DOHH2 (cell line): ENCODE measurements at regions not wholly inside any gene's neighbourhood (a gene's known extent, or its start where the extent isn't known, plus 50 kb on each side); places are given as distances from the start of the nearest gene placed in this dataset.

Experiments
- H3F3A ChIP-seq: fragments of 200-600 bp; sonication (generic), shearing (Covaris generic); 2 replicates; pipeline ENCODE4 v1.6.0; 2016; ENCODE audit warnings: antibody characterized with exemption, mild to moderate bottlenecking; ENCODE audit not compliant: control insufficient read depth, insufficient read depth
- H3K27ac ChIP-seq: fragments of 200-600 bp; sonication (generic); 2 replicates; pipeline ENCODE4 v1.5.1; 2014; ENCODE audit warnings: low read depth, mild to moderate bottlenecking, low read length, moderate library complexity
- H3K27me3 ChIP-seq: fragments of 200-600 bp; sonication (generic); 2 replicates; pipeline ENCODE4 v1.6.1; 2014; ENCODE audit warnings: mild to moderate bottlenecking, low read length, mixed read lengths; ENCODE audit not compliant: control insufficient read depth
- H3K36me3 ChIP-seq: fragments of 200-600 bp; sonication (generic); 2 replicates; pipeline ENCODE4 v1.6.1; 2014; ENCODE audit warnings: mild to moderate bottlenecking, low read length, moderate library complexity, mixed read lengths; ENCODE audit not compliant: control insufficient read depth
- H3K4me1 ChIP-seq: fragments of 200-600 bp; sonication (generic); 2 replicates; pipeline ENCODE4 v1.6.1; 2014; ENCODE audit warnings: mild to moderate bottlenecking, low read length, mixed read lengths; ENCODE audit not compliant: control insufficient read depth
- H3K4me2 ChIP-seq: fragments of 200-600 bp; sonication (generic); 2 replicates; pipeline ENCODE4 v1.6.0; 2014; ENCODE audit warnings: mild to moderate bottlenecking, low read length, moderate library complexity
- H3K4me3 ChIP-seq: fragments of 200-600 bp; sonication (generic); 2 replicates; pipeline ENCODE4 v1.5.1; 2014; ENCODE audit warnings: mild to moderate bottlenecking, low read length, mixed read lengths
- H3K79me2 ChIP-seq: fragments of 200-600 bp; sonication (generic); 2 replicates; pipeline ENCODE4 v1.6.1; 2014; ENCODE audit warnings: mild to moderate bottlenecking, low read length, mixed read lengths; ENCODE audit not compliant: control insufficient read depth
- H3K9me2 ChIP-seq: fragments of 200-600 bp; sonication (generic); replicated peaks from 2 replicates; pipeline ENCODE4 v1.6.1; 2014; ENCODE audit warnings: mild to moderate bottlenecking, low read length, mixed read lengths; ENCODE audit not compliant: control insufficient read depth
- H3K9me3 ChIP-seq: fragments of 200-600 bp; sonication (generic); 2 replicates; pipeline ENCODE4 v1.6.1; 2014; ENCODE audit warnings: antibody characterized with exemption, low read length, mixed read lengths; ENCODE audit not compliant: control insufficient read depth, insufficient read depth
- H4K20me1 ChIP-seq: fragments of 200-600 bp; sonication (generic); 2 replicates; pipeline ENCODE4 v1.6.0; 2014; ENCODE audit warnings: low read depth, mild to moderate bottlenecking, antibody characterized with exemption, low read length, moderate library complexity; ENCODE audit not compliant: control insufficient read depth, insufficient read depth
- CTCF ChIP-seq: fragments of 200-600 bp; sonication (generic); IDR thresholded peaks from one replicate; pipeline ENCODE4 v1.5.1; 2014; ENCODE audit warnings: antibody characterized with exemption, mild to moderate bottlenecking, low read depth, low read length; ENCODE audit not compliant: poor library complexity, severe bottlenecking
- EZH2phosphoT487 ChIP-seq: fragments of 200-600 bp; sonication (generic); IDR thresholded peaks from 2 replicates; pipeline ENCODE4 v1.6.1; 2017; ENCODE audit warnings: borderline replicate concordance, mild to moderate bottlenecking, antibody characterized with exemption, low read length, moderate library complexity, mixed read lengths

GRCh38 chr6:894274-894673 is 201.3 kb upstream of the EXOC2 start:
- Histone ChIP-seq H3K27me3 (peaks cover 3% of the 10 kb centered on the region; the same call in 1 of the 2 replicates), H3K4me1 (no peaks in the 10 kb centered on the region), H3K4me3 (no peak overlapping the region), H3K9me3 (no peaks in the 10 kb centered on the region), H4K20me1 (no peaks in the 10 kb centered on the region), H3K27ac (no peak overlapping the region), H3K36me3 (no peaks in the 10 kb centered on the region), H3F3A (no peaks in the 10 kb centered on the region), H3K79me2 (no peaks in the 10 kb centered on the region), H3K4me2 (no peak overlapping the region), H3K9me2 (no peaks in the 10 kb centered on the region)
- TF ChIP-seq EZH2phosphoT487 (no peak), CTCF (peak; percentile 42)

DNA sequence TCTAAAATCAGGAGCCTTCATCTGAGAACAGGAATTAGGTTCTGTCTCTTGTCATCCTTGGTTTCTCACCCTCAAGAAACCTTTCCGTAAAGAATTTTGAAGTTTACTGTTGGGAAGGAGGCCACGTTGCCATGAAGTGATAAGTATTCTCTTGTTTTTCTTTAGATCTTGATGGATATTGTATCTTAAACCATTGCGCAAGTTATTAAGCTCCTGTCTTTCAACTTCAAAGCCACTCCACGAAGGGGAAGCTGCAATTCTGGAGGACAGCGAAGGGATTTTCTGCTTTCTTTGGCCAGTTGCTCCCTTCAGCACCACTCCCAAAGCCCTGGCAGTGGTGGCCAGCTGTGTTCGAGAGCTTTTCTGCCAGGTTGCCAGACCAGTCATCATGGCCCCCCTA is 198.1 kb upstream of the EXOC2 start:
- Histone ChIP-seq H3F3A (no peaks in the 10 kb centered on the region), H3K4me2 (no peak overlapping the region), H3K27me3 (no peaks in the 10 kb centered on the region), H3K79me2 (no peaks in the 10 kb centered on the region), H3K9me2 (no peaks in the 10 kb centered on the region), H3K4me3 (no peak overlapping the region), H4K20me1 (no peaks in the 10 kb centered on the region), H3K36me3 (no peaks in the 10 kb centered on the region), H3K27ac (no peak overlapping the region), H3K9me3 (no peaks in the 10 kb centered on the region), H3K4me1 (no peaks in the 10 kb centered on the region)
- no peak for TF ChIP-seq EZH2phosphoT487
- no peak for TF ChIP-seq CTCF

DNA sequence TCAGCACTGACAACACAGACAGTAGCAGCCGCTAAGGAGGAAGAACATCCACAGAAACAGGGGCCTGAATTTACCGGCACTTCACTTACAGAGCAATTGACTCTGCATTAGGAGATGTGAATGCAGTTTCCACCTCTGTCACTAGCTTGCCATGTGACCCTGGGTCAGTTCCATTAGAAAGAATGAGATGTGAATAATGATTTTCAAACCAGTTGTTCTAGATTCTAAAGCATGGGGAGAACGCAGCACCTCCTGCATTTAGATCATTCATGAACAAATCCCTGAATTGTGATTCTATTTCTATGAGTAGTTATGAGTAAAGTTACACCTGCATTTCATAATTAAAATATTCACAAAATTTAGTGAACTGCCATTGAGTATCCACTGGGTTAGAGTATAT is 197.3 kb upstream of the EXOC2 start:
- Histone ChIP-seq H3K4me1 (no peaks in the 10 kb centered on the region), H3K79me2 (no peaks in the 10 kb centered on the region), H3K27me3 (no peaks in the 10 kb centered on the region), H3K9me2 (no peaks in the 10 kb centered on the region), H3K4me3 (no peak overlapping the region), H4K20me1 (no peaks in the 10 kb centered on the region), H3F3A (no peaks in the 10 kb centered on the region), H3K27ac (no peak overlapping the region), H3K9me3 (no peaks in the 10 kb centered on the region), H3K4me2 (no peak overlapping the region), H3K36me3 (no peaks in the 10 kb centered on the region)
- TF ChIP-seq CTCF (no peak), EZH2phosphoT487 (no peak)
